Neural crest cell (in vitro differentiated cells): ENCODE measurements at regions not wholly inside any gene's neighbourhood (a gene's known extent, or its start where the extent isn't known, plus 50 kb on each side); places are given as distances from the start of the nearest gene placed in this dataset.

Experiments used
- DNase-seq: peaks from one replicate; pipeline ENCODE4 v3.0.0; 2021; ENCODE audit warnings: low read depth, mixed read lengths, low spot score
- H3K27ac Mint-ChIP-seq: one replicate; pipeline ENCODE4 v1.8.0; 2021; ENCODE audit warnings: mild to moderate bottlenecking, mixed read lengths; ENCODE audit not compliant: unreplicated experiment
- H3K27me3 Mint-ChIP-seq: 2 replicates; pipeline ENCODE4 v1.8.0; 2021; ENCODE audit warnings: low read depth, mild to moderate bottlenecking, mixed read lengths
- H3K36me3 Mint-ChIP-seq: 2 replicates; pipeline ENCODE4 v1.8.0; 2021; ENCODE audit warnings: low read depth, mild to moderate bottlenecking, mixed read lengths
- H3K4me1 Mint-ChIP-seq: 2 replicates; pipeline ENCODE4 v1.8.0; 2021; ENCODE audit warnings: mixed read lengths
- H3K4me3 Mint-ChIP-seq: one replicate; pipeline ENCODE4 v1.8.0; 2021; ENCODE audit warnings: mild to moderate bottlenecking, mixed read lengths
- H3K9me3 Mint-ChIP-seq: 2 replicates; pipeline ENCODE4 v1.8.0; 2021; ENCODE audit warnings: mixed read lengths
- TF ChIP-seq, protein P1 (sequence below): fragments of 200-600 bp; sonication (generic); conservative IDR thresholded peaks from 2 replicates; pipeline ENCODE4 v1.5.0; 2021; ENCODE audit warnings: antibody characterized with exemption, mild to moderate bottlenecking

DNA sequence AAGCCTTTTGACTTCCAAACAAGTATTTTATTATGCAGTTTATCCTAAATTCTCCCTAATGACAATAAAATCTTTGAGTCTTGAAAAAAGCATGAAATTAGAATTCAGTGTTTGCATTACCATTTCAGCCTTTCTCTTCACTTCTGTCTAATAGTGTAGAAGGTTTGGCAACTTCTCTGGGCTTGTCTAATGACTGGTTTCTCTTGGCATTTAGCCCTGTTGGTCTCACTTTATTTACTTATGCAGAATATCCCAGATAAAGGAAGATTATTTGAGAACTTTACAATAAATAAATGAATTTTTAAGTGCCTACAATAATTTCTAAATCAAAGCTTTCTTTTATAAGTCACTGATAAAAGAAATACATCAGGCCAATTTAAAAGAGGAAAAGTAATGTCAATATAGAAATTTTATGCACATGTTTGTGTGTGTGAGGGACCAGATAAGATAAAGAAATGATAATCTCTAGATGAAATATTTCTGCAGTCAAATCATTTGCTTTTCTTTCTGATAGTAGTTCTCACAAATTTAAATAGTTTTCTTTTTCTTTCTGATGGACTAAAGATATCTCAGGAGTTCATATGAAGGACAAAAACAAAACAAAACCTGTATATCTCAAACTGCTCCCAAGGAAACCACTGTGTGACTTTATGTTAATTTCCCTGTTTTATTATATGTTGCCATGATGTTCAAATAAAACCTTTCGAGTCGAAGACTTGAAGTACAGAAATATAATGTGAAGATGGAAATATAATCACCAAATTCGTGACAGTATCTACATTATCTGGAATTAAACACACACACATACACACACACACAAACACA, 533.1 kb upstream of the CBLB start:
- no peaks in the 10 kb centered on the region for H3K27me3 Mint-ChIP-seq
- DNase-seq, result no peak
- H3K4me1 Mint-ChIP-seq, result peaks cover 16% of the 10 kb centered on the region
- H3K9me3 Mint-ChIP-seq, result no peaks in the 10 kb centered on the region
- H3K4me3 Mint-ChIP-seq, result no peak overlapping the region
- no peak overlapping the region for H3K27ac Mint-ChIP-seq
- TF ChIP-seq, protein P1, sequence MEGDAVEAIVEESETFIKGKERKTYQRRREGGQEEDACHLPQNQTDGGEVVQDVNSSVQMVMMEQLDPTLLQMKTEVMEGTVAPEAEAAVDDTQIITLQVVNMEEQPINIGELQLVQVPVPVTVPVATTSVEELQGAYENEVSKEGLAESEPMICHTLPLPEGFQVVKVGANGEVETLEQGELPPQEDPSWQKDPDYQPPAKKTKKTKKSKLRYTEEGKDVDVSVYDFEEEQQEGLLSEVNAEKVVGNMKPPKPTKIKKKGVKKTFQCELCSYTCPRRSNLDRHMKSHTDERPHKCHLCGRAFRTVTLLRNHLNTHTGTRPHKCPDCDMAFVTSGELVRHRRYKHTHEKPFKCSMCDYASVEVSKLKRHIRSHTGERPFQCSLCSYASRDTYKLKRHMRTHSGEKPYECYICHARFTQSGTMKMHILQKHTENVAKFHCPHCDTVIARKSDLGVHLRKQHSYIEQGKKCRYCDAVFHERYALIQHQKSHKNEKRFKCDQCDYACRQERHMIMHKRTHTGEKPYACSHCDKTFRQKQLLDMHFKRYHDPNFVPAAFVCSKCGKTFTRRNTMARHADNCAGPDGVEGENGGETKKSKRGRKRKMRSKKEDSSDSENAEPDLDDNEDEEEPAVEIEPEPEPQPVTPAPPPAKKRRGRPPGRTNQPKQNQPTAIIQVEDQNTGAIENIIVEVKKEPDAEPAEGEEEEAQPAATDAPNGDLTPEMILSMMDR, result no peak
- no peaks in the 10 kb centered on the region for H3K36me3 Mint-ChIP-seq

DNA sequence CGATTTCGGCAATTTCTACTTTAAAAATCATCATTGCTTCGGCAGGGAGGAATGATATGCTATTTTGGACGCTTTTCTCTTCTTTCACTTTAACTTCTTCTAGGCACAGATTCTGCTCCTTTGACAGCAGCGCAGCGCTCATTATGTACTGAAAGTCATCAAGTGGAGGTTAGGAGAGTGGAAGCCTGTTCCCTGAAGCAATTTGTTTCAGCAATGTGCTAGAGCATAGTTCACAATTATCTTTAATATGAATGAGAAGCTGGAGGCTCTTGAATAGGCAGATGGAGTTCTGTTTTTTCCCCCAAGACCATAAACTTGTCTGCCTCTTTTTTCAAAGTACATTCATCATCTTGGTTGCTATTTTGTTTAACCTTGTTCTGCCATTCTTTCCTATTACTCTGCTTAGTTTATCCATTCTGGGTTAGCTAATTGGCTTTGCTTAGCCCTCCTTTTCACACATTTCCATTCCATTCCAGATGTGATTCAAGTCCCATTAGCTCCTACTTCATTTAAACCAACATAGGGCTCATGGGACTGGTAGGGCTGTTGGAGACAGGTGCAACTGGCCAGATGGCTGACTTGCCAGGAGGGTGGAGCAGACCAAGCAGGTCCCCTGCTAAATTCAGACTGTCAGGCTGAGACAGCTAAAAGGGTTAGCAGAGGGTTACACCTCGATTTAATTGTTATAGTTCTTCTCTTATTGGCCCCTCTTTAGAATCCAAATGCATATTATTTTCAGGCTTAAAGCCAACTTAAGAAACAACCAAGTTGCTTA, 534.7 kb upstream of the CBLB start:
- Mint-ChIP-seq H3K9me3 (no peaks in the 10 kb centered on the region), H3K27me3 (no peaks in the 10 kb centered on the region), H3K4me3 (no peak overlapping the region), H3K27ac (no peak overlapping the region), H3K4me1 (peaks cover 15% of the 10 kb centered on the region), H3K36me3 (no peaks in the 10 kb centered on the region)
- no peak for DNase-seq
- TF ChIP-seq, protein P1, result no peak

DNA sequence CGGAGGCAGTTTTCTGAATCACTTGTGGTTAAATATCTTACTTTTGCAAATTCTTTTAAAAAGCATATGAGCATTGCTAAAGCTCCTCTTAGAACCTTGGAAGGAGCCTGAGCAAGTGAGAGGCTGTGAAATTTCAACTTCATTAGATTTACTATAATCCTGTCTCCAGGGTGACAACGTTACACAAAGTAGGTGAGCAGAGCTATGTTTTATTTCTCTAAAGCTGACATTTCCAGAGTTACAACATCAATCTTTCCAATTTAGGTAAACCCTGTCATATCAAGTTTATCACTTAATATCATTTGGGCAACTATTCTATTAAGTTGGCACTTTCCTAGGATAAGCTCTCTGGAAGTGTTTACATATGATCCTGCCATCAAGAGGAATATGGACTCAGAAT, 544.9 kb upstream of the CBLB start:
- TF ChIP-seq, protein P1, result no peak
- H3K27ac Mint-ChIP-seq, result no peak overlapping the region
- no peaks in the 10 kb centered on the region for H3K27me3 Mint-ChIP-seq
- peaks cover 2% of the 10 kb centered on the region for H3K36me3 Mint-ChIP-seq
- no peak for DNase-seq
- H3K4me1 Mint-ChIP-seq, result no peaks in the 10 kb centered on the region
- H3K9me3 Mint-ChIP-seq, result peaks cover 5% of the 10 kb centered on the region
- no peak overlapping the region for H3K4me3 Mint-ChIP-seq

DNA sequence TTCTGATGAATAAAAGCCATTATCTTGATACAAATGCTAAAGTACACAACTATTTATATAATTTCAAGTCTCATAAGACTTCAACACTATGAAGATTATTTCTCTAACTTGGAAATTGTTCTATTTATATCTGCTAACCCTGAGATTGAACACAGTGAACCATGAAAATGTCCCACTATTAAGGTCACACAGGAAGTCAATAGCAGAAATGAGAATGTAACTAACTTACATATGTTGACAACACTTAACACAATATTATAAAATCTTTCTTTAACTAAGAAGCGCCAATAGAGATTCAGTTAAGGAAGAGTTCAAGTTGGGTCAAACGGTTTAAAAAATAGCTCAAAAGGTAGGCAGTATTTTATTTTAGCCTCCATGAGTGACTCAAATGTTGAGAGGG, 551.8 kb upstream of the CBLB start:
- H3K27me3 Mint-ChIP-seq, result no peaks in the 10 kb centered on the region
- no peak for DNase-seq
- TF ChIP-seq, protein P1, result no peak
- H3K36me3 Mint-ChIP-seq, result no peaks in the 10 kb centered on the region
- no peak overlapping the region for H3K4me3 Mint-ChIP-seq
- no peaks in the 10 kb centered on the region for H3K4me1 Mint-ChIP-seq
- peaks cover 5% of the 10 kb centered on the region for H3K9me3 Mint-ChIP-seq
- no peak overlapping the region for H3K27ac Mint-ChIP-seq

DNA sequence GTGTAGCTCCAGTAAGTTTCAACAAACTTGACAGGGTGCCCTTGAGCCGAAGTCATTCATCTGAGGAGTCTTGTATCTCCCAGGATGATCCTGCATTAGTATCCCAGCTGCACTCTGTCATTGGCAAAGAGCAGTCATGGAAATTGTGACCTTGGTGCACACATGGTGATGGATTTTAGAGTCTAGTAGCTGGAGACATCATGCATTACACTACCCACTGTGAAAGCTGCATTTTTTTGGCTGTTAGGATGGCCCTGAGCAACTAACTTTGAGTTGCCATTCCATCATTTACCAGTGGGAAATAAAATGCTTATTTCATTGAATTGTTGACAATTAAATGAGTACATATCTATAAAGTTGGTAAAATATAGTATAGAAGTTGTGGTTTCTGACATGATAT, 552.6 kb upstream of the CBLB start:
- no peak for DNase-seq
- Mint-ChIP-seq H3K27ac (no peak overlapping the region), H3K27me3 (no peaks in the 10 kb centered on the region), H3K9me3 (peaks cover 8% of the 10 kb centered on the region), H3K4me3 (no peak overlapping the region), H3K36me3 (no peaks in the 10 kb centered on the region), H3K4me1 (peaks cover 4% of the 10 kb centered on the region)
- TF ChIP-seq, protein P1, result no peak
